ENCODE measurements at regions not wholly inside any gene's neighbourhood (a gene's known extent, or its start where the extent isn't known, plus 50 kb on each side); places are given as distances from the start of the nearest gene placed in this dataset.

- TF ChIP-seq ZFP36 (IDR thresholded peaks at IDR 0.05; ENCODE audit: borderline replicate concordance, partially characterized antibody) (no peak), RAD21 (conservative IDR thresholded peaks at IDR 0.05 in 1 of 2, IDR thresholded peaks at IDR 0.05 in 1 of 2) (no peak), BHLHE40 (IDR thresholded peaks at IDR 0.05; ENCODE audit: low read depth, low read length) (no peak), CHD4 (IDR thresholded peaks at IDR 0.05; ENCODE audit: borderline replicate concordance) (no peak), MAX (IDR thresholded peaks at IDR 0.05) (no peak)
These were observed 324.0 kb downstream of the RNF144A start for GRCh38 chr2:7241041-7241745.
